HG03565 (cell line): ENCODE measurements at regions not wholly inside any gene's neighbourhood (a gene's known extent, or its start where the extent isn't known, plus 50 kb on each side); places are given as distances from the start of the nearest gene placed in this dataset.
"Not testable (repeated sequence)": the region's sequence is repeated elsewhere in the genome, so short reads cannot be mapped to it uniquely, and the experiment has no call there.

ENCODE experiments used
- ATAC-seq: cut with Tn5 transposase; IDR thresholded peaks from one replicate; pipeline ENCODE4 v1.9.1; 2021; ENCODE audit warnings: mild to moderate bottlenecking, moderate library complexity; ENCODE audit not compliant: unreplicated experiment

DNA sequence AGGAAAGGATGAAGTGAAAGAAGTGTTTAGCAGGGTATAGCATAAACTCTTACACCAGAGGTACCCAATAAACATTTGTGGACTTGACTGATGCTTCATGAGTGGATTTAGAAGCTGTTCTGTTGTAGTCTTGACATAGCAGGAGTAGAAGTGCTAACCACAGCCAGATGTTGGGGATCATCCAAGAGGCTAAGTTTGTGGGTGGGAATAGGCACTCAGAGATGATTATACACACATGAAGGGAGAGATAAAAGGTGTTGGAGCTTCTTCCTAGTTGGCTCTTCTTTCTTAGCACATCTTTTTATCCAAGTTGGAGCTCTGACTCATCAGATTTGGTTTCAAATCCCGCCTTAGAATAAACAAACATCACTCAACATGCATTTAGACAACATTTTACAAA is 166.7 kb upstream of the E2F7 start:
- no peak for ATAC-seq

DNA sequence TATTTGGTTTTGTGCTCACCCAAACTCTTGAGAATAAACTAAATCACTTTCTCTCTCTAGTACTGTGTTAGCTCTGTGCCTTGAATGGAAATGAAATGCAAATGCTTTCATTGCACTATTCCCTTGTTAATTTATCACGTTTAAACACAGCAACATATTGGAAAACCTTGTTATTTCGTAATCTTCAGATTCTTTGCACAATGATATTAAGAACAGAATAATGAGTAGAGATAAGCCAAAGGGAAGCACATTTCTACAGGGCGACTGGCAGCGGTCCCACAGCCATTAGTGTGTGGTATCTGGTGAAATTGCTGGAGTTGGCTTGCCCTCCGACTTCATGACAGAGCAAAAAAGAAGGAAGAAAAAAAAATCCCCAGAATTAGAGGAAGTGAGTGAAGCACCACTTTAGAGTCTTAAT is 166.1 kb upstream of the E2F7 start:
- no peak for ATAC-seq

DNA sequence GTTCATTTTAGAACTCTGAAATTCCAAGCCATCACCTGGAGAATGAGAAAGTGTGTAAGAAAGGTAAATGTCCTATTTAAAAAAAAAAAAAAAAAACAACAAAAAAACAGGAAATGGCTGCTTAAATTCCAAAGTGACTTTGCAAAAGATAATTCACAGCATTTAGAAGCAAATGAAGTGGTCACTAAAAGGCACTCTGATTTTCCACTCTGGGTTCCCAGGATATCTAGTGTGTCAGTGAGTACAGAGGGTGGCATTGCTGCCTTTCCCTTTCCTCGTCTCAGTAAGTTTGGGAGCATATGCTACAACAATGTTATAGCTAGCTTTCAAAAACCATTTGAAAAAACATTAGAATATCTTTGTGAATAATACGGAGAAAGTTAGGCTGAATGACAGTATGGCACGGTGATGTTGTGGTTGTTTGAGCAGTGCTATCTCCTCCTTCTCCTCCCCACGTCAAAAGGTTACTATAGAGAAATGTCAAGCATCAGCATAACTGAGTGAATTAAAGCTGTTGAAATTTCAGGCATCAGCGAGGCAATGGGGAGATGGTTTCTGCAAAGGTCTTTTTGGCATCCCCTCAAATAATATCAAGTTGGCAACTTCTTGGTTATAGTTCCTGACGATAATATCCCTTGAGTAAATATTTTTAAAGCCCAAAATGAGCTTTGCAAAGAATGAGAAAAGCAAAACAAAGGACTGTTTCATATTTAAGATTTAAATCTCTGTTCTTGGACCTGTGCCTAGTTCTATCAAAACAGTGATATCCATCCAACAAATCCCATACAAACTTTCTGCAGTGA is 164.5 kb upstream of the E2F7 start:
- no peak for ATAC-seq

DNA sequence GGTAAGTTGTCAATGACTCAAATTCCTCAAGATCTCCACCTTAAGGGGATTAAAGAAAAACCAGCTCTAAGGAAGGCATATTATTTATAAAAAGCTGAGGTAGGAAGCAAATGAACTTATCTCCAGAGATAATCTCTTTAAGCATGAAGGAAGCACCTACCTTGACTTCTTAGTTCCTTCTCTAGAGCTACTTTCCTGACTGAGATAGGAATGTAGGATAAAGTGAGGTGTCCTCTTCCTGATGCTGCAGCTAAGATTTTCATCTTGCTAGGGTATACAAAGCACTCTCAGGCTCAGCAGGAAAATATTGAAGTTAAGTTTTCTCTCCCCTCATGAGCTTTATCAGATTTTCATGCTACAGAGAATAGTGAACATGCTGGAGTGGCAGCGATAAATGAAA is 163.0 kb upstream of the E2F7 start:
- no peak for ATAC-seq

DNA sequence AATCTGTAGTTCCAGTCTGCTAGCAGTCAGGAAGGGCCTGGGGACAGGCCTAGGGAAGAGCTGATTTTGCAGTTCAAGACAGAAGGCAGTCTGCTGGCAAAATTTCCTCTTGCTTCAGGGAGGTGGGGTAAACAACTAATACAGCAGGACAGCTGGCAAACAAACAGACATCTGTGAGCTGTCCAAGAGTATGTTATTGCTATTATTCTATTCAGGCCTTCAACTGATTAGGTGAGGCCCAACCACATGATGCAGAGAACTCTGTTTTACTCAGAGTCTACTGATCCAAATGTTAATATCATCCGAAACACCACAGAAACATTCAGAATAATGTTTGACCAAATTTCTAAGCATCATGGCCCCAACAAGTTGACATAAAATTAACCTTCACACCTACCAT is 161.0 kb upstream of the E2F7 start:
- no peak for ATAC-seq

DNA sequence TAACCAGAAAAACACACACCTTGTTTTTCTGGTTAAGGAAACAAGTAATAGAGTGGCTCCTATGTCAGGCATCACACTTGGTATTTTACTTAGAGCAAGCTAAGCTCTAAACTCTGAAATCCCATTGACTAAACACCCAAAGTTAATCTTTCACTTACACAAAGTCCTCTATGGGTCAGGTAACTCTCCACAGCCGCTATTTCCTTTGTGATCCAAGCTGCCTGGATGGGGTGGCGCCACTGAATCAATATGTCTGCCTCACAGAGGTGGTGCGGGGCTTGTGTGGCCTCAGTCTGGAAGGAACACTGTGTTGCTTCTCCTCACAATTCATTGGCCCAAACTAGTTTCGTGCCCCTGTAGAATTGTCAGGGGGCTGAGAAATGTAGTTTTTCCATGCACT is 160.0 kb upstream of the E2F7 start:
- no peak for ATAC-seq

DNA sequence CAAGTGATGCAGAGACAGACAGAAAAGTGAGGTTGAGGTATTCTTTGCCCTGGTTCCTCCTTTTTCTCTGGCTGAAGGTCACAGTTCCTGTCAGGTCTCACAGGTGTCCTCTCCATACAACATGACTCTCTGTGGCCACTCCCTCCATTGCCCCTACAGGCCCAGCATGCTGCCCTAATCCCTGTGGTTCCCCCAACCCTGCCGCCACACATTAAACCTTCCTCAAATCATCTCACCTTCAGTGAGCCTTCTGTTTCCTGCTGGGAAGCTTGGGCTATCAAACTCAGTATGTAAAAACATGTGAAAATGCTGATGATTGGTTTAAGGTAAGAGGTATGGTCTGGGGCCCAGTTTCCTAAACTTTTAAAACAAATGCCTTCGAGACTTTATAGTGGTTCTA is 159.0 kb upstream of the E2F7 start:
- ATAC-seq: no peak

DNA sequence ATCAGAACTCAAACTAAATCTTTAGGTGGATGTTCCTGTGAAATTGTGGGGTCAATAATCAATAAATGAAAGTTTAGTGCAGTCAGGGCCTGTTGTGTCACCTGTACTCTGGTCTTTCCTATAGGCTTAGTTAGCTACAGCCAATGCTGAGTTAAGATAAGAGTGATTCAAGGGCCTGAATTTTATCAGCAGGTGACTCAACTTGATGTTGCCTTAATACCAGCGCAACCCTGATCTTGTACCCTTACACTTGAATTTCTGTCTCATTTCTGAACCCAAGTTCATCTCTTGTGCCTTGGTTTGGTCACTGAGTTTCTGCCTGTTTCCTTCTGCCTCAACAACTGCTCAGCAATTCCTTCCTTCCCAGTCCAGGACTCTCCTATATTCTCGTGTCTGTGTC is 157.0 kb upstream of the E2F7 start:
- ATAC-seq: no peak

DNA sequence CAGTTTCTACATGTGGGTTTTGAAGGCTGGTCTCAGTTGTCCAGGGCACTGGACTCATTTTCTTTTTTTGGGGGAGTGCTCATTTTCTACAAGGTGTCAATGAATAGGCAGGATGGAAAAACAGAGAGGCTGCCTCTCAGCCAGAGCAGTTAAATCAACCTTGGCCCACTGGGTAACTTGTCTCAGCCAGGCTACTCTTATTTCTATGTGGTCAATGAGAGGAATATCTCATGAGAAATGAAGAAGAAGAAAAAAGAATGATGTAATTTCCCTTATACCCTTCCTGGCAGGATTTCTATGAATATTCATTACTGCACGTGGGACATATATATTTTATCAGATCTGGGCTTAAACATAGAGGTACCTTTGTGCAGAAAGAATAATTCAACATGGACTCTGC is 155.2 kb upstream of the E2F7 start:
- no peak for ATAC-seq

DNA sequence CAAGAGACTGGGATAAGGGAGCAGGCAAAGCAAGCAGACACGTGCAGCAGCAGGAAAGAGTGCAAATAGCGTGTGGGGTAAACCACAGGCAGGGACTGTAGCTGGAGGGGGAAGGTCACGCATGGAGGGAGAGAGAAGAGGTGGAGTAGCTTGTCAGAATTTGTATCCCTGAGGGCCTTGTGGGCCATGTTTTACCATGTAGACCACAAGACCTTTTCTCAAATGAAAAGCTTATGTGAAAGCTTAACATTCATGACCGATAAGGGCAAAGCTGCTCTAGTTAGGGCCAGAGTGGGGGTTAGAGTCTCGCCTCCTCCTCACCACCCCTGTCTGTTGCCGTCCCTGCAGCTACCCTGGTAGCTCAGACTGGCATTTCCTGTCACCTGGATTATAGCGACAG is 152.9 kb upstream of the E2F7 start:
- ATAC-seq: peak; percentile 57

DNA sequence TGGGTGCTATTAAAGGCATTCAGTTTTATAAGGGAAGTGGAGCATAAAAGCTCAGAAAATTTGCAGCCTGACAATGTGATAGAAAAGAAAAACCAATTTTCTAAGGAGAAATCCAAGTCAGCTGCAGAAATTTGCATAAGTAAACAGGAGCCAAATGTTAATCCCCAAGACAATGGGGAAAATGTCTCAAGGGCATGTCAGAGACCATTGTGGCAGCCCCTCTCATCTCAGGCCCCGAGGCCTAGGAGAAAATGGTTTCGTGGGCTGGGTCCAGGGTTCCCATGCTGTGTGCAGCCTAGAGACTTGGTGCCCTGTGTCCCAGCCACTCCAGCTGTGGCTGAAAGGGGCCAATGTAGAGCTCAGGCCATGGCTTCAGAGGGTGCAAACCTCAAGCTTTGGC is 150.8 kb upstream of the E2F7 start:
- not testable (repeated sequence) for ATAC-seq

DNA sequence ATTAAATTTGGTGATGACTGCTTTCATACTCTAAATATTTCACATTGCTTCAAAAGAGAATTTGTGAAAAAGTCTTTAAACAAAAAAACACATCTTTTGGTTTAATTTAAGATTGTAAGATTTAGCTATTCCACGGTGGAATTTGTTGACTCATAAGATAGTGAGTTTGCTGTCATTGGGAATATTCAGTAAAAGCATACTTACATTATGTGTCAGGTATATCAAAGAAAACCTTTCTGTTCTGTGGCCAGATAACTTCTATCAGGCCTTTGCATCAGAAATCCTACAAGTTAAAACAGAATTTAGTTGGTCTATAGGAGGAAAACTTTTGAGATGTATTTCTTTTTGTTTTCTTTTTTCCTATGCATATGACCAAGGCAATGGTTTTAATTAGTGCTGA is 148.8 kb upstream of the E2F7 start:
- ATAC-seq: no peak

DNA sequence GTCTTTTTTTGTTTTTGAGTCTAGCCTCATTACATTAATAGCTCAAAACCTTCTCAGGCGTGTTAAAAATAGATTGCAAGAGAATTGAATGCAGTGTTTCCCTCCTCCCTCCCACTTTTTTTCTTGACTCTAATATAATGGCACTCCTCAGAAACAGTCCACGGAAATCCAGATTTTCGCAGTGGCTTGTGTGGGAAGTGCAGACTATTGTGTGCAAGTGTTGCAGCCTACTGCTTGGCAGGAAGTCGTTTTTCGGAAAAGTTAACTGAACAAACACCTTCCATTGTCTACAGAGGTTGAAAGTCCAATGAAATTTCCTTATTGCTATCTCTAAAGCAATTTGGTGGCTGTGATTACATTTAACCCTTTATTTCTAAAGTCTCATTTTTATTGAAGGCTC is 147.9 kb upstream of the E2F7 start:
- ATAC-seq: no peak

DNA sequence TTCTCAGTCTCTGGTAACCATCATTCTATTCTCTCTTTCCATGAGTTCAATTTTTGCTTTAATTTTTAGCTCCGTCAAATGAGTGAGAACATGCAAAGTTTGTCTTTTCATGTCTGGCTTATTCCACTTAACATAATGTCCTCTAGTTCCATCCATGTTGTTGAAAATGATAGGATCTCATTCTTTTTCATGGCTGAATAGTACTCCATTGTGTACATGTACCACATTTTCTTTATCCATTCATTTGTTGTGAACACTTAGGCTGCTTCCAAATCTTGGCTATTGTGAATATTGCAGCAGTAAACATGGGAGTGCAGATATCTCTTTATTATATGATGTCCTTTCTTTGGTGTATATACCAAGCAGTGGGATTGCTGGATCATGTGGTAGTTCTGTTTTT is 145.4 kb upstream of the E2F7 start:
- no peak for ATAC-seq

DNA sequence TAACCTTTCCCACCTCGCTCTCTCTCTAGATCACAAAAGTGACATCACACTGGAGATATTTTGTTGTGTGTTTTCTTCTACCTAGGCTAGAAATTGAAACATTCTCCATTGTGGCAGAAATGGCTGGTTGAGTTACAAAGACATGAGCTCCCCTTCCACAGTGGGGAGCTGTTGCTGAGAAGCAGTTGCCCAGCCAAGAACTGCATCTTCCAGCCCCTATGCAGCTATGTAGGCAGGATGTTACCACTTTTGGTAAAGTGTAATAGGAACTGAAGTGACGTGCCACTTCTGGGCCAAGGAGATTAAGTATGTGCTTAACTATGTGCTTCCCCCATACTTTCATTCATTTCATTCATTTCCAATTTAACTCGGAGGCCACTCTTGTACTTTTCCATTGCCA is 138.7 kb upstream of the E2F7 start:
- ATAC-seq: no peak

DNA sequence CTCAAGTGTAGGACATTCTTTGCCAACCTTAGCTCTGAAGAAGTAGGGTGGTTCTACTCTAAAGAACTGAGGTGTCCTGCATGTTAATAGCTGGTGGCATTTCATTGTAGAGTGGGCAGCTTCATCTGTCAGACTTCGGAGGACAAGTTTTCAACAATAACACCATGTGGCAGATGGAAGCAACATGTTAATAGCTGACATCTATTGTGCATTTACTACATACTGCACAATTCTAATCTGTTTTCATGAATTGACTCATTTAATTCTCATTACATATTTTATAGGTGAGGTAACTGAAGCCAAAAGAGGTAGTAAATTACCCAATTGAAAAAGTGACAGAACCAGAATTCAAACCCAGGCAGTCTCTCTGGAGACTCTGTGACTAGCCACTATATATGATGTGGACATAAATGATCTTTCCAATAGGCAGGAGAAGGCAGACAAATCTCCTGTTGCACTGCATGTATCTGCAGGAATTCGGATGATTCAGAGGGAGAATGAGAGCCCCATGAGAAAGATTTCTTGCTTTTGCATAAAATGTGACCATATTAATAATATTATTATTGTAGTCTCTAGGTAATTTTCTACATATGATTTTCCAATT is 137.2 kb upstream of the E2F7 start:
- ATAC-seq: no peak

DNA sequence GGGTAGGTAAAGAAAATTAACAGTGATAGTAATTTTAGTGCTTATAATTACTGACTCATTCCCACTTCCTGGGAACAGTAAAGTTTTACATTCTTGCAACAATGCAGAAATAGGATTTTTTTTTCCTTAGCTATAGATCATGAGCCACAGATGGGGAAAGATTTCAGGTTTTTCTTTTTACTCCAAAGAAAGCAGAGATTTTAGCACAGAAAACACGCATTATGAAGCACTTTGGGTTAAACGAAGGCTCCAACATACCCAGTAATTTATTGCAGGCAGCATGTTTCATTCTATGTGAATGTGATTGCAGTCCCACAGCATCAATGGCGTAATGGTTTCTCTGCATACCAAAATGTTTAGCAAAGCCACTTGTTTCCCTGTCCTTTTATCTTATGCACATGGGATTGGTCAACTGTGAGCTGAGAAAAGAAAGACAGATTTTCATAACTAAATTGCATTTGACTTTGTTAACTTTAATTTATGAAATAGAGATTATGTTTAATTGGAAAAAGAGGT is 124.6 kb upstream of the E2F7 start:
- no peak for ATAC-seq

DNA sequence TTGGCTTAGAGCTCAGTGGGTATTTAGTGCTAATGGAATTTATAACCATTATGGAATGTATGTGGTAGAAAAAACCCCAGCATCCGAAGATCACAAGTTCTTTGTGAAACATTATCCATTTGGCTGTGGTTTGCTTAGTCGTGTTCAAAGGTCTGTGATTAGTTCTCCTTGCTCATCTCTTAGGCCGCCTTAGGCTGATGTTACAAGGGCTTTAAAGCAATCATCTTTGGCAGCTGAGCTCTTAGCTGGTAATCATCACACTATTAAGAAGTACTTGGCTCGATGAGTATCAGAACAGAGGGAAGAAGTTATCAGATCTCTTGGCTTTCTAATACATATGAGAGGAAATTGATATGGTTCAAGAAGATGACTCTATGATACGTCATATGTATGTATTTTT is 124.1 kb upstream of the E2F7 start:
- ATAC-seq: no peak

DNA sequence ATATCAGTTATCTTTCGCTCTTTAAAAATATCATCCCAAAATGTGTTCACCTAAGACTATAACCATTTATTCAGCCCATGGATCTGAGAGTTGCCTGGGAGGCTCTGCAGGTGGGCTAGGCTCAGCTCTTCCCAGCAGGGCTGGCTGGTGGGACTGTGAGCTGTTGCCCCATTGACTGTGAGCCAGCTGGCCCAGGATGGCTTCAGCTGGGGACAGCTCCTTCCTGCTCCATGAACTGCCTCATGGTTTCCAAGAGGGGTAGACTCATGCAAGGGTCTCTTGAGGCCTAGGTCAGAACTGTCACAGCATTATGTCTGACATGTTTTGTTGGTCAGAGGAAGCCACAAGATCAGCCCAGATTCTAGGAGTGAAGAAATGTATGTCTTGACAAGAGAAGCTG is 114.1 kb upstream of the E2F7 start:
- ATAC-seq: no peak

DNA sequence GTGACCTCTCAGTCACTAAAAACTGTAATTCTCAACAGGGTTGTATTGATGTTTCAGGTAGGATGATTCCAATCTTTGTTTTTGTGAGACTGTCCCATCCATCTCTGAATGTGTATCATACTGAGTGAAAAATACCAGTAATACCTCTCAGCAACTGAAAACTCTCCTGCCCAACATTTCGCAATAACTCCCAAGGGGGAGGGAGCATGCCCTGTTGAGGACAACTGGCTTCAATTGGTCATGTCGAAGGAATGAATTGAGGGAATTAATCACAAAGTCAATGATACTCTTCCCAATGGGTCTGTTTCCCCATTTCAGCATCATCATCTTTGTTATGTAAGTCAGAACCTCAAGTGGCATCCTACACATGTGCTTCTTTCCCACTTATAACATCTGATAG is 102.4 kb upstream of the E2F7 start:
- no peak for ATAC-seq

DNA sequence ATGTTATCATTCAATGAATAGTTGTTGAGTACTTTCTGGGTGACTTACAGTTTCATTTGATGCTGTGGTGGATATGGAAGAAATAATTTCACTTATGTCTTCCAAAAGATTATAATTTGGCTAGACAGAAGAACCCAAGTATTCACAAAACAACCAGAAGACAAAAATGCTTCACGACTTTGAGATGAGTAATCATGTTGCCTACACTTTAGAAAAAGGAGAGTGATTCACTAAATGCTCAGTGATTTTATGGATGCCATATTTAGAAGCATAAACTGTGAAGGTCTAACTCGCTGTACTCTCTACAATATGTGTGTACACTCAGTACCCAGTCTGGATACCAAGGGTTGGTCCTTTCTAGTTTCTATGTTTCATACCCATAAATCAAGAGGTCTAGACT is 101.3 kb upstream of the E2F7 start:
- no peak for ATAC-seq
